Stromal cell of bone marrow (primary cell): ENCODE measurements at regions not wholly inside any gene's neighbourhood (a gene's known extent, or its start where the extent isn't known, plus 50 kb on each side); places are given as distances from the start of the nearest gene placed in this dataset.

ENCODE experiments used
- DNase-seq: peaks from one replicate; pipeline ENCODE4 v3.0.0-alpha.2; 2012; ENCODE audit warnings: low read depth

- no peak for DNase-seq
Measured at GRCh38 chr6:21965016-21965415, 331.8 kb downstream of the PRL start.

GRCh38 chr6:21965953-21966539 is 330.8 kb downstream of the PRL start:
- DNase-seq: no peak

GRCh38 chr6:21967056-21967974 is 329.5 kb downstream of the PRL start:
- DNase-seq: no peak

- DNase-seq: no peak
Measured at GRCh38 chr6:21968411-21968810, 328.4 kb downstream of the PRL start.

GRCh38 chr6:21969192-21969591 is 327.6 kb downstream of the PRL start:
- no peak for DNase-seq

GRCh38 chr6:21970569-21971300 is 326.1 kb downstream of the PRL start:
- no peak for DNase-seq

GRCh38 chr6:21971541-21971940 is 325.3 kb downstream of the PRL start:
- DNase-seq: no peak

GRCh38 chr6:21972516-21972915 is 324.3 kb downstream of the PRL start:
- no peak for DNase-seq

- DNase-seq: no peak
Measured at GRCh38 chr6:21977346-21977745, 319.5 kb downstream of the PRL start.

- no peak for DNase-seq
Measured at GRCh38 chr6:21981235-21981833, 315.5 kb downstream of the PRL start.

- DNase-seq: no peak
Measured at GRCh38 chr6:21984135-21984534, 312.7 kb downstream of the PRL start.

- DNase-seq: no peak
Measured at GRCh38 chr6:21984561-21984960, 312.3 kb downstream of the PRL start.

GRCh38 chr6:21985904-21986303 is 310.9 kb downstream of the PRL start:
- no peak for DNase-seq

- no peak for DNase-seq
Measured at GRCh38 chr6:21986703-21987102, 310.1 kb downstream of the PRL start.

- peak; percentile 85 for DNase-seq
Measured at GRCh38 chr6:21987501-21987957, 309.3 kb downstream of the PRL start.

GRCh38 chr6:21990577-21990976 is 306.3 kb downstream of the PRL start:
- no peak for DNase-seq

- no peak for DNase-seq
Measured at GRCh38 chr6:21992178-21992967, 304.5 kb downstream of the PRL start.

- DNase-seq: no peak
Measured at GRCh38 chr6:21993841-21994240, 303.0 kb downstream of the PRL start.

- no peak for DNase-seq
Measured at GRCh38 chr6:21994821-21995220, 302.0 kb downstream of the PRL start.

- DNase-seq: no peak
Measured at GRCh38 chr6:21995318-21995717, 301.5 kb downstream of the PRL start.

- DNase-seq: no peak
Measured at GRCh38 chr6:21996425-21997118, 300.3 kb downstream of the PRL start.
